Heart left ventricle (tissue), 16 donors: ENCODE measurements at regions not wholly inside any gene's neighbourhood (a gene's known extent, or its start where the extent isn't known, plus 50 kb on each side); places are given as distances from the start of the nearest gene placed in this dataset.

Experiments
- ATAC-seq, 4 donors: fragments of 200-7000 bp; cut with Tn5 transposase; one replicate each; pipeline ENCODE4 v1.9.1; 2020 to 2022; ENCODE audit warnings: moderate library complexity in 4 of 4, mild to moderate bottlenecking in 3 of 4, moderate number of reproducible peaks in 1 of 4
- DNase-seq, 5 donors: peaks; one replicate each; pipeline ENCODE4 v3.0.0-alpha.2; 2020
- H3K27ac ChIP-seq, 12 donors: fragments of 200-600 bp; sonication (generic) in 4 of 12; one replicate each; pipeline versions ENCODE4 v1.5.0 to v1.8.0; 2016 to 2022; ENCODE audit warnings: mild to moderate bottlenecking in 2 of 12
- H3K27me3 ChIP-seq, 9 donors: fragments of 200-600 bp; sonication (generic) in 2 of 9; one replicate each; pipeline versions ENCODE4 v1.5.1 to v1.8.0; 2016 to 2022; ENCODE audit warnings: mild to moderate bottlenecking in 3 of 9
- H3K36me3 ChIP-seq, 9 donors: fragments of 200-600 bp; sonication (generic) in 2 of 9; one replicate each; pipeline versions ENCODE4 v1.5.0 to v1.8.0; 2018 to 2022; ENCODE audit warnings: mild to moderate bottlenecking in 2 of 9
- H3K4me1 ChIP-seq, 12 donors: fragments of 200-600 bp; sonication (generic) in 4 of 12; one replicate each; pipeline versions ENCODE4 v1.5.0 to v1.8.0; 2016 to 2022; ENCODE audit warnings: mild to moderate bottlenecking in 3 of 12
- H3K4me3 ChIP-seq, 12 donors: fragments of 200-600 bp; sonication (generic) in 4 of 12; one replicate each; pipeline versions ENCODE4 v1.5.0 to v1.8.0; 2017 to 2022; ENCODE audit warnings: mild to moderate bottlenecking in 9 of 12, moderate library complexity in 4 of 12
- H3K9me3 ChIP-seq, 12 donors: fragments of 200-600 bp; sonication (generic) in 4 of 12; one replicate each; pipeline versions ENCODE4 v1.5.0 to v1.8.0; 2016 to 2022; ENCODE audit warnings: mild to moderate bottlenecking in 1 of 12
- POLR2A ChIP-seq, 2 donors: fragments of 450-650 bp; IDR thresholded peaks; one replicate each; pipeline ENCODE4 v1.6.1; 2017; ENCODE audit warnings: antibody characterized with exemption in 2 of 2, mild to moderate bottlenecking in 2 of 2, moderate library complexity in 2 of 2
- WGBS, 4 donors: extraction: QIAGEN DNeasy Blood & Tissue Kit in 2 of 4; methylation state at CpG; one replicate each; pipeline versions ENCODE4 v1.1.5 to v1.1.7; 2013 to 2018; 5-methylcytosine and 5-hydroxymethylcytosine counted together
- intact Hi-C, 10 donors: fragments of 100-400 bp; cut with DNase I; formaldehyde crosslinking; loops; one replicate each; pipeline versions ENCODE4 v1.11.1 to v1.14.2; 2022
- TF ChIP-seq, protein P1 (sequence below), 12 donors: fragments of 200-600 bp; sonication (generic) in 4 of 12; IDR thresholded peaks; one replicate each; pipeline versions ENCODE4 v1.5.0 to v1.8.0; 2018 to 2022; ENCODE audit warnings: antibody characterized with exemption in 12 of 12, mild to moderate bottlenecking in 5 of 12
- donor health status: ischemic (EF 13 %, LVEDD 7.1; RV severe dilation, severe dysfunction).
- donor health status: healthy with polysubstance abuse.
- donor health status: DM: no; HTN: yes; CAD: no.
- donor health status: DM: no; HTN: no; CAD: no.
- donor health status: ischemic (EF 25% LVEDD 6.9; RV normal size, moderate dysfunction).
- donor health status: ischemic (EF 25% LVEDD 5.7; RV mildly dilated, moderate dysfunction).
- donor health status: healthy.
- donor health status: DM: yes; HTN: yes; CAD: no.
- donor health status: ischemic (EF 35%, LVEDD 5.7; RV mildly dilated, moderate dysfunction).
- donor health status: nonischemic (EF 11% LVEDD 7.7; RV severe dilation, severe dysfunction).
- donor health status: DM: yes; HTN: yes; CAD: no.
- donor health status: PGD.
- donor health status: ischemic (EF 29% LVEDD 5.4; RV normal size, mild dysfunction).
- donor health status: nonischemic (EF 23%, LVEDD 6.1; RV moderate dilation, normal function).

DNA sequence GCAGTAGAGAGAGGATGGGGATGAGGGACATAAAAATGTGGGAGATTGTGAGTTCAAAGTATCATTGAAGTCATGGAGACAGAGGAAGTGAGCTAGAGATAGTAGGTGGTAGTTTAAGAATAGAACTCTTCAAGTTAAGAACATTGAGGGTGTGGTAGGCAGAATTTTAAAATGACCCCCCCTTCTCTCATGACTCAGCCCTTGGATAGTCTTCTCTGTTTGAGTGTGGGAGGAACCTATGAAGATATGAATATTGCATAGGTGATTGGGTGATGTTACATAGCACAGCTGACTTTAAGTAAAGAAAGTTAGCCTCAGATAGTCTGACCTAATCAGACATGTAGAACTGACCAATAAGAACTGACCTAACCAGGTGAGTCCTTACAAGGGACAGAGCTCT, 418.6 kb downstream of the FOXO1 start:
- DNase-seq, result no peak
- ATAC-seq, result peak in 2 of 4 donors; percentile 34 to 71
- Histone ChIP-seq H3K4me3 (no peak overlapping the region), H3K4me1 (peaks cover 0 to 14% (median 0%) of the 10 kb centered on the region in 12 donors), H3K9me3 (peaks cover 0 to 9% (median 0%) of the 10 kb centered on the region in 12 donors), H3K27ac (no peak overlapping the region), H3K27me3 (no peaks in the 10 kb centered on the region), H3K36me3 (no peaks in the 10 kb centered on the region)
- TF ChIP-seq POLR2A (IDR thresholded peaks at IDR 0.05), result no peak
- TF ChIP-seq, protein P1, sequence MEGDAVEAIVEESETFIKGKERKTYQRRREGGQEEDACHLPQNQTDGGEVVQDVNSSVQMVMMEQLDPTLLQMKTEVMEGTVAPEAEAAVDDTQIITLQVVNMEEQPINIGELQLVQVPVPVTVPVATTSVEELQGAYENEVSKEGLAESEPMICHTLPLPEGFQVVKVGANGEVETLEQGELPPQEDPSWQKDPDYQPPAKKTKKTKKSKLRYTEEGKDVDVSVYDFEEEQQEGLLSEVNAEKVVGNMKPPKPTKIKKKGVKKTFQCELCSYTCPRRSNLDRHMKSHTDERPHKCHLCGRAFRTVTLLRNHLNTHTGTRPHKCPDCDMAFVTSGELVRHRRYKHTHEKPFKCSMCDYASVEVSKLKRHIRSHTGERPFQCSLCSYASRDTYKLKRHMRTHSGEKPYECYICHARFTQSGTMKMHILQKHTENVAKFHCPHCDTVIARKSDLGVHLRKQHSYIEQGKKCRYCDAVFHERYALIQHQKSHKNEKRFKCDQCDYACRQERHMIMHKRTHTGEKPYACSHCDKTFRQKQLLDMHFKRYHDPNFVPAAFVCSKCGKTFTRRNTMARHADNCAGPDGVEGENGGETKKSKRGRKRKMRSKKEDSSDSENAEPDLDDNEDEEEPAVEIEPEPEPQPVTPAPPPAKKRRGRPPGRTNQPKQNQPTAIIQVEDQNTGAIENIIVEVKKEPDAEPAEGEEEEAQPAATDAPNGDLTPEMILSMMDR (IDR thresholded peaks at IDR 0.05), result no peak
- intact Hi-C loops, result no loop called here

DNA sequence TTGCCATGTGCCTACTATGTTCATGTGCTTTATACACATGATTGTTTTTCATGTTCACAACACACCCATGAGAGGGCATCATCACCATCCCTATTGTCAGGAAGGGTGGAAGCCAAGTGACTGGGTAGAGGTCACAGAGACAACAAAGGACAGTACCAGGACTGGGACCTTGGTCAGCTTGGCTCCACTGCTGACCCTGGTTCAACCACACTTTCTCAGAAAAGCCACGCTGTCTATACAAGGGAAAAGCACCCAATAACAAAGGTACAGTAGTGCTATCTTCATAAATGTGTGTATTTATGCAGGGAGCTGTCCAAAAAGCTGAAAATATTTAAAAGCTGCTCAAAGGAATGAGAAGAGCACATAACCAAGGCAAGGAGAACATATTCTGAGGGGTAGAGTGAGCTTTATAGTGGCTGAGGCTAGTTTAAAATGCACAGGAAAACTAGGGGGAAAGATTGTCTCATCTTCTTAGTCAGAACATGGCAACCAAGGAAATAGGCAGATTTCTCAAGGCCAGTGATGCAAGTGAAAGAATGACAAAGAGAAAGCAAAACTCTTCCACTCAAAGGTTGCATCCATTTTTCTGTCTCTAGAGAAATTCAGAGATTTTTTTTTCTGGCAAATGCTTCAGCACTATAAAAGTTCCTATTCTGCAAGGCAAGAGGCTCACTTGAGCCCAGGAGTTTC, 415.0 kb downstream of the FOXO1 start:
- ATAC-seq (peak in 3 of 4 donors; percentile 47 to 70 (median 57)), DNase-seq (no peak)
- Histone ChIP-seq H3K27ac (peak overlapping the region in 4 of 12 donors; percentile 18 to 42 (median 26)), H3K36me3 (no peaks in the 10 kb centered on the region), H3K4me3 (no peak overlapping the region), H3K9me3 (peaks cover 0 to 9% (median 0%) of the 10 kb centered on the region in 12 donors), H3K4me1 (peaks cover 0 to 27% (median 3%) of the 10 kb centered on the region in 12 donors), H3K27me3 (no peaks in the 10 kb centered on the region)
- intact Hi-C loops, result loop anchor here in 1 of 10 donors (10.0 kb wide), 1 partner anchor 433 kb away; no protein-coding TSS in a partner anchor
- 50 to 92% (median 91%) methylated on average over 1 of the region's 1 CpG for WGBS, 4 donors
- no peak for TF ChIP-seq POLR2A (IDR thresholded peaks at IDR 0.05)
- TF ChIP-seq, protein P1 (IDR thresholded peaks at IDR 0.05), result no peak

GRCh38 chr13:40252241-40252640, 414.2 kb downstream of the FOXO1 start:
- DNase-seq, result no peak
- Histone ChIP-seq H3K27me3 (no peaks in the 10 kb centered on the region), H3K36me3 (no peaks in the 10 kb centered on the region), H3K4me3 (no peak overlapping the region), H3K27ac (peak overlapping the region in 4 of 12 donors; percentile 9 to 47 (median 24)), H3K4me1 (peaks cover 0 to 27% (median 3%) of the 10 kb centered on the region in 12 donors), H3K9me3 (peaks cover 0 to 9% (median 0%) of the 10 kb centered on the region in 12 donors)
- WGBS, 4 donors, result 75 to 89% (median 86%) methylated on average over 3 of the region's 3 CpGs
- ATAC-seq, result peak in 1 of 4 donors; percentile 22
- no peak for TF ChIP-seq POLR2A (IDR thresholded peaks at IDR 0.05)
- TF ChIP-seq, protein P1 (IDR thresholded peaks at IDR 0.05), result no peak
- intact Hi-C loops, result loop anchor here in 1 of 10 donors (10.0 kb wide), 1 partner anchor 433 kb away; no protein-coding TSS in a partner anchor

DNA sequence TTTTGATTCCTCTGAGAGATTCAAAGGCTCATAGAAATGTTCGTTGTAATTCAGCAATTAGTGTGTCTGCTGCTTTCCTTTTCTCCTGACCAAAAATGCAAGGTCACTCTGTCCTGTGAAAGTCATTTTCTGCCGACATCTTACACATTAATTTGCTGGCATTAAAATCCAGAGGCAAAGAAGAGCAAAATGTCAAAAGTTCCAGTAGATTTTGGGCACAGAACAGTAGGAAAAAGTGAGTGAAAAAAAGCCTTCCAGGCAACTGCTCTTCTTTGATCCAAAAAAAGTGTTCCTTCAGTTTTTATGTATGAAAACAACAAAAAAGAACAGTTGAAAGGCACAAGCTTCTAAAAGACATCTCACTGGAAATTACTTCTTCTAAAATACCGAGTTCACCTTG, 413.8 kb downstream of the FOXO1 start:
- Histone ChIP-seq H3K36me3 (no peaks in the 10 kb centered on the region), H3K4me1 (peaks cover 0 to 27% (median 3%) of the 10 kb centered on the region in 12 donors), H3K27ac (peak overlapping the region in 5 of 12 donors; percentile 7 to 47 (median 20)), H3K4me3 (no peak overlapping the region), H3K9me3 (peaks cover 0 to 9% (median 0%) of the 10 kb centered on the region in 12 donors), H3K27me3 (no peaks in the 10 kb centered on the region)
- 58 to 67% (median 66%) methylated on average over 3 of the region's 3 CpGs for WGBS, 4 donors
- no peak for DNase-seq
- intact Hi-C loops, result loop anchor here in 1 of 10 donors (10.0 kb wide), 1 partner anchor 432 kb away; no protein-coding TSS in a partner anchor
- ATAC-seq, result no peak
- TF ChIP-seq, protein P1 (IDR thresholded peaks at IDR 0.05), result no peak
- TF ChIP-seq POLR2A (IDR thresholded peaks at IDR 0.05), result no peak
